Heart left ventricle (tissue), 13 donors: ENCODE measurements at regions not wholly inside any gene's neighbourhood (a gene's known extent, or its start where the extent isn't known, plus 50 kb on each side); places are given as distances from the start of the nearest gene placed in this dataset.

ENCODE experiments used
- CTCF ChIP-seq, 12 donors: fragments of 200-600 bp; sonication (generic) in 4 of 12; IDR thresholded peaks; one replicate each; pipeline versions ENCODE4 v1.5.0 to v1.8.0; 2018 to 2022; ENCODE audit warnings: antibody characterized with exemption in 12 of 12, mild to moderate bottlenecking in 5 of 12
- POLR2A ChIP-seq, 2 donors: fragments of 450-650 bp; IDR thresholded peaks; one replicate each; pipeline ENCODE4 v1.6.1; 2017; ENCODE audit warnings: antibody characterized with exemption in 2 of 2, mild to moderate bottlenecking in 2 of 2, moderate library complexity in 2 of 2
- donor health status: ischemic (EF 13 %, LVEDD 7.1; RV severe dilation, severe dysfunction).
- donor health status: DM: no; HTN: yes; CAD: no.
- donor health status: DM: no; HTN: no; CAD: no.
- donor health status: ischemic (EF 25% LVEDD 6.9; RV normal size, moderate dysfunction).
- donor health status: ischemic (EF 25% LVEDD 5.7; RV mildly dilated, moderate dysfunction).
- donor health status: ischemic (EF 35%, LVEDD 5.7; RV mildly dilated, moderate dysfunction).
- donor health status: nonischemic (EF 11% LVEDD 7.7; RV severe dilation, severe dysfunction).
- donor health status: DM: yes; HTN: yes; CAD: no.
- donor health status: PGD.
- donor health status: ischemic (EF 29% LVEDD 5.4; RV normal size, mild dysfunction).
- donor health status: nonischemic (EF 23%, LVEDD 6.1; RV moderate dilation, normal function).

- TF ChIP-seq CTCF (IDR thresholded peaks at IDR 0.05) (no peak), POLR2A (IDR thresholded peaks at IDR 0.05) (no peak)
Observed at GRCh38 chr13:74485757-74486156, 351.6 kb upstream of the KLF12 start.
